ENCODE measurements at regions not wholly inside any gene's neighbourhood (a gene's known extent, or its start where the extent isn't known, plus 50 kb on each side); places are given as distances from the start of the nearest gene placed in this dataset.
"Not testable (repeated sequence)": the region's sequence is repeated elsewhere in the genome, so short reads cannot be mapped to it uniquely, and the experiment has no call there.

DNA sequence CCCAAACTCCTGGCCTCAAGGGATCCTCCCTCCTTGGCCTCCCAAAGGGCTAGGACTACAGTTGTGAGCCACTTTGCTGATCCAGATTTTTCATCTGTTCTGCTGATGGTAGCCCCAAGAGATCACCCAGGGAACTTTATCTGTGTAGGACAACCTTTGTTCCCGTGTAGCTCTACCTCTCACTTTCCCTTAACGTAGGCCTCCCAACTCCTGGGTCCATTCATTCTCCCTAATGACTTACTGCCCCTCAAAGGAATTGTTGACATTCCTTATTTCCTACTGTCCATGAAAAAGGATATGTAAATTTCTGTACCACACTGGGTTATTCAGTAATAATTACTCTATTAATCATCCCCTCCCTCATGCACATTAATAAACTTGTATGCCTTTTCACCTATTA lies 51.0 kb upstream of the PHF24 start:
- DNase-seq (ENCODE audit: low read depth): no peak

DNA sequence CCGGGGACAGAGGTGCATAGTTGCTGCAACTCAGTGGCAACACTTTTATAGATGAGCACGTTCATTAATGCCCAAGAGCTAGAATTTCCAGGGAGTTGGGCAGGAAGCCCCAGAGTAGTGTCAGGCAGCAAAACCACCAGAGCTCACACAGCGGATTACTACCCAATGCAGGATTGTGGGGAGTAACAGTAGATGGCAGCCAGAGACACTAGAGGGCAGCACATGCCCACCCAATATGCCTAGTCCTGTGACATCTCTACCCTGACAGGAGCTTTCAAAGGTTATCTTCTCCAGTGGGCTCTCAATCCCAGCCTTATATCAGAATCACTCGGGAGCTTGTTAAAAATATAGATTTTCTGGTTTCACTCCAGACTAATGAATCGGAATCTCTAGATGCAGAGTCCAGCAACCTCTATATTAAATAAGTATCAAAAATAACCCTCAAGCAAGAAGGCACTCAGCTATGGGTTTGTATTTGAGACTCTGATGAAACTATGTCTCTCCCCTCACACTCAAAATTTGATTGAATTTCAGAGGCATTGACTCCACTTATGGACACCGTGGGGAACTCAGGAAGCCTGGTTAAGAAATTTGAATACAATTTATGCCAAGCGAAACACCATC lies 58.4 kb upstream of the PHF24 start:
- DNase-seq (ENCODE audit: low read depth): peak; percentile 52

DNA sequence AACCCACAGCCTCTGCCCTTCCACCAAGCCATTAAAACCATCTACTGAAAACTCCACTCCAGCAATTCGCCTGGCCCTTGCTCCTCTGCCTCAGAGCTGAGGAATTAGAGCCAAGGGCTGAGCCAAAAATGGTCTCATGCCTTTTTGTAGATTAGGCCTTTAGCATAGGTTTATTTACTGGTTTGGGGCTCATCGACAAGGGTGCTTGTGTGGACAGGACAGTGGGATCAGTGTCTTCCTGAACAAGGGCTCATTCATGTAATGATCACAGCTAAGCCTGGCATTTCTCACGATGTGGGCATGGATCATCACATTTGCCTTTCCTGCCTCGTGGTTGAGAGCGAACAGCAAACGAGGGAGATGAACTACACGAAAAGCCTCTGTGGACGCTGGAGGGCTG lies 59.2 kb upstream of the PHF24 start:
- DNase-seq (ENCODE audit: low read depth): no peak

DNA sequence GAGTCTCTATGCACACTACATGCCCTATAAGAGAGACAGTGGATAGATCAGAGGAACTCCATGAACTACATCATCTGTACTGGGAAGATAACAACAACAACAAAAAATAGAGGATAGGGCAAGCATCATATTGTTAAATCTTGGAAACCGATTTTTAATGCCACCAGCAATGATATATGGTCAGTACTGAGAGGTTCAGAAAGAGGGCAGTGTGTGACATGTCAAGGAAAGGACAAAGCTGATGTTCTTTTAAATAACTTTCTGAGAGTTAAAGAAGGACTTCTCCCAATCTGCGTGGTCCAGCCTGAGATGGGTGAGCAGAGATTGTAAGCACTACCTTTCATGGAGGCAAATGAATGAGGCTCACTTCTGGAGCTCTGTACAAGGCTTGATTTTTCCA lies 62.0 kb upstream of the PHF24 start:
- no peak for DNase-seq (ENCODE audit: low read depth)

DNA sequence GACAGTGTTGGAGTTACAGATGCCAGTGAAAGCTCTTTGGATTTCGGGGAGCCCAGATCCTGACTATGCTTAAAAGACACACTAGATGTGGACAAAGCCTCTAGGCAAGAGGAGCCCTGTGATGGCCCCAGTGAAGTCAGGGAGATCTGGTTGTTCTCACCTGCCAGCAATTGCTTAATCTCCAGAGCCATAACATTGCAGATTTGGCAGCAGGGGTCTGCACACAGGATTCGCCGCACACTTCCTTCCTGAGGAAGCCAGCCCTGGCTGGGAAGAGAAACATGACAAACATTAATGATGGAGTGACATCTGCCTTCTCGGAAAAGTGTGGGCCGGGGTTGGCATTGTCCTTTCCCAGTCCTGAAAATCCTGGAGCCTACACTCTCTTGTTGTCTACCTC lies 65.2 kb upstream of the PHF24 start:
- DNase-seq (ENCODE audit: low read depth): no peak

DNA sequence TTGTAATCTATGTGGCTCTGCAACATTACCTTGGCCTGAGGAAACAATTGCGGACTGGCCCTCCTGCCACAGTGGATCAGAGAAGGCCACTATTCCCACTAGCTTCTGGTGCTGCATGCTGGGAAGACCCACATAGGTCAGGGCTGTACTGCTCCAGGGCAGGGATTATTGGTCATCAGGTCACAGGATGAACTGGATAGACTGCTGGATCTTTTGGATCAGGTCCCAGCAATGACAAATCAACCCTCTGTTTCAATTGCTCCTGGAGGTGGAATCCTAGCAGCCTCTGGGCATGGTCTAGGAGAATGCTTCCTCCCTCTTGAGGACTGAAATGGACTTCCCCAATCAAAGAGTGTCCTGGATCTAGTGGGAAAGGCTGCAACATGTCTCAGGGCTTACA lies 66.7 kb upstream of the PHF24 start:
- peak; percentile 6 for DNase-seq (ENCODE audit: low read depth)

DNA sequence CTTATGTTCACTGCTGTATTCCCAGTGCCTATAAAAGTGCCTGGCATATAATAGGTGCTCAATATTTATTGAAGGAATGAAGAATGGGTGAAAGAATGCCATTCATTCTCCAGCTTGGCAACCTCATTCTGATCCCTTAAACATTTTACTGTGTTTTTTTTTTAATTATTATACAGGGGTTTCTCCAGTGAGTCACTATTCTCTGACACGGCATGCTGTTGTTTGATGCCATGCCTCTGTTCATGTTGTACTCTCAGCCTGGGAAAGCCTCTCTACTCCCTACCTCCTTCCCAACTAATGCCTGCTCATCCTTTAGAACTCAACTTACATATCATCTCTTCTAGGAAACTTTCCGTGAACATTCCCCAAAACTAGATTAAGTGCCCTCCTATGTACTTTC lies 70.2 kb upstream of the PHF24 start:
- no peak for DNase-seq (ENCODE audit: low read depth)

DNA sequence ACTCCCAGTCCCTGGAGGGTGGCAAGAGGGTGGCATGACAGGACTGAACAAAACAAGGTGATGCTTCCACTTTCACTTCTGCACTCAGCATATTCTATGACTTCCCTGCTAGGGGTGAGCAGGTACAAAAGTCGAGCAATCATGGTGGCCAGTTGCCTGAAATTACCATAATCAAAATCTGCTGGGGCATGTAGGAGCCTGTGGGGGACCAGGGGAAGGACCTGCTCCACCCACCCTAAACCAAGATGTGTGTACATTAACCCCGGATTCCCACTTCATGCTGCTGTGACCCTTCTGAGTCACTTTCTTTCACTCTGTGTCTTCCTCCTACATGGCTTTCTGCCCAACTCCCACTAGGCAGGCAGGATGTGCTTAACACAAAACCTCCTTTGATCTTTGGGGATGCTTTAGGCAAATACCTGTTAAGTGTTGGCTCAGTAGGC lies 73.3 kb upstream of the PHF24 start:
- DNase-seq (ENCODE audit: low read depth): no peak

DNA sequence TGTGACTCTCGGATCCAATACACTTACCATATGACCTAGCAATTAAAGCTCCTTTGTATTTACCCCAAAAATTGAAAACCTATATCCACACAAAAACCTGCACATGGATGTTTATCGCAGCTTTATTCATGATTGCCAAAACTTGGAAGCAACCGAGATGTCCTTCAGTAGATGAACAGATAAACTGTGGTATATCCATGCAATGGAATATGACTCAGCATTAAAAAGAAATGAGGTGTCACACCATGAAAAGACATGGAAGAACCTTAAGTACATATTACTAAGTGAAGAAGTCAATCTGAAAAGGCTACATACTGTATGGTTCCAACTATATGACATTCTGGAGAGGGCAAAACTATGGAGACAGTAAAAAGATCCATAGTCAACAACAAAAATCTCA lies 82.0 kb upstream of the PHF24 start:
- DNase-seq (ENCODE audit: low read depth): no peak

DNA sequence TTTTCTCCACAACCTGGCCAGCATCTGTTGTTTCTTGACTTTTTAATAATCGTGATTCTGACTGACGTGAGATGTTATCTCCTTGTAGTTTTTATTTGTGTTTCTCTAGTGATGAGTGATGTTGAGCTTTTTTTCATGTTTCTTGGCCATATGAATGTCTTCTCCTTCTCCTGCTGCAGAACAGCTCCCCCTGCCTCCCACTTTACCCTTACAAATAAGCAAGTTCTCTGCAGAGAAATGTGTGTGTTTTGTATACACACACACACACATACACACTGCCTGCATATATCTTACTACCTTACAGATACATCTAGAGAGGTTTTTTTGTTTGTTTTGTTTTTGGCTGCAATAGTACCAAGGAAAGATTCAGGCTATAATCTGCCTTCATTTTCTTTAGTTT lies 88.7 kb upstream of the PHF24 start:
- peak; percentile 5 for DNase-seq (ENCODE audit: low read depth)

DNA sequence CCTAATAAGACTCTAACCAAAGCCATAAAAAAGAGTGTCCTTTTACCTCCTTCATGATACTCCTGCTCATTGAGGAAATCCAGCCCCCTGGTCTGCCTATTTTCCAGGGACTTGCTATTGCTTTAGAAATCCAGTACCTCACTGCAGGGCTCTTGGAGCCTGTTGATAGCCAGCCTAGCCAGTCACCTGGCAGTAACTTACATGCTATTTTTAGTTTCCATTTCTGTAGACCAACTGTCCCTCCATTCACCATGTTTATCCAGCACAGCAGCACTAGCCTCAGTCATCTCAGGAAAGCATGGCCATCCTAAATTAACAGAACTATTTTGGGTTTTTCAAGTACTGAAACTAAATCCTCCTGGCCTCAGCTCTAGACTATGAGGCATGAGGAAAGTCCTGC lies 91.5 kb upstream of the PHF24 start:
- no peak for DNase-seq (ENCODE audit: low read depth)

DNA sequence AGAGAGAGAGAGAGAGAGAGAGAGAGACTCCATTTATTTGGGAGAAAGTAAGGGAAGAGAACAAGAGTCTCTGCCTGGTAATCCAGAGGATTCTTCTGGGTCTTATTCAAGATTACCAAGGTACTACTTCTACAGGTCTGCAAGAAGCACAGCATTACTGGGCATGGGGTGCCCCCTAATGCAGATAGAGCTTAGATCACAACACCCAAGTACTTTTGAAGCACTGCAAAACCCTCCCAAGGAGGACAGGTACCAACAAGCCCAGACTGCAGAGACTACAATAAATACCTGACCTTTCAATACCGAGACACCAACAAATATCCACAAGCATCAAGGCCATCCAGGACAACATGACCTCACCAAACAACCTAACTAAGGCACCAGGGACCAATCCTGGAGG lies 94.7 kb upstream of the PHF24 start:
- no peak for DNase-seq (ENCODE audit: low read depth)

DNA sequence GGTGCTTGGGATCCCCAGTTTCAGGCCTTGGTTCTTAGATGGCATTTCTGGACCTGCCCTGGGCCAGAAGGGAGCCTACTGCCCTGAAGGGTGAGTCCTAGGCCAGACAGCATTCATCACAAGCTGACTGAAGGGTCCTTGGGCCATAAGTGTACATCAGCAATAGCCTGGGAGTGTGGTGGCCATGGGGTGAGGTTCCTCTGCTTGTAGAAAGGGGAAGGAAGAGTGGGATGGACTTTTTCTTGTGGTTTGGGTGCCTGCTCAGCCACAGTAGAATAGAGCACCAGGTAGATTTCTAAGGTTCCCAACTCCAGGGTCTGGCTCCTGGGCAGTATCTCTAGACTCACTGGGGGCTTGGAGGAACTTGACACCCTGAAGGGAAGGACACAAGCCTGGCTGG lies 95.2 kb upstream of the PHF24 start:
- DNase-seq (ENCODE audit: low read depth): no peak

DNA sequence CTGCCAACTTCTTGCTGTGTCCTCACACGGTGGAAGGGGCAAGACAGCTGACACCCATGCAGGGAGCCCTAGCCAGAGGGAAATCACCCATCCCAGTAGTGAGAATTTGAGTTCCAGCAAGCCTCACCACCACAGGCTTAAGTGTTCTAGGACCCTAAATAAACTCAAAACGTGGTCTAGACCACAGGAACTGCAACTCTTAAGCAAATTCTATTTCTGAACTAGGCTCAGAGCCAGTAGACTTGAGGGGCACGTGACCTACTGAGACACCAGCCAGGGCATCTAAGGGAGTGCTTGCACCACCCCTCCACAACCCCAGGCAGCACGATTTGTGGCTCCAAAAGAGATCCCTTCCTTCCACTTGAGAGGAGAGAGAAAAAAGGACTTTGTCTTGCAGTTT lies 96.0 kb upstream of the PHF24 start:
- no peak for DNase-seq (ENCODE audit: low read depth)

DNA sequence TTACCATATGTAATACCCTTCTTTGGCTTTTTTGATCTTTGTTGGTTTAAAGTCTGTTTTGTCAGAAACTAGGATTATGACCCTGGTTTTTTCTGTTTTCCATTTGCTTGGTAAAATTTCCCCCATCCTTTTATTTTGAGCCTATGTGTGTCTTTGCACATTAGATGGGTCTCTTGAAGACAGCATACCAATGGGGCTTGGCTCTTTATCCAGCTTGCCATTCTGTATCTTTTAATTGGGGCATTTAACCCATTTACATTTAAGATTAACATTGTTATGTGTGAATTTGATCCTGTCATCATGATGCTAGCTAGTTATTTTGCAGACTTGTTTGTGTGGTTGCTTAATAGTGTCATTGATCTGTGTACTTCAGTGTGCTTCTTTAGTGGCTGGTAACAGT lies 103.1 kb upstream of the PHF24 start:
- DNase-seq (ENCODE audit: low read depth): not testable (repeated sequence)

DNA sequence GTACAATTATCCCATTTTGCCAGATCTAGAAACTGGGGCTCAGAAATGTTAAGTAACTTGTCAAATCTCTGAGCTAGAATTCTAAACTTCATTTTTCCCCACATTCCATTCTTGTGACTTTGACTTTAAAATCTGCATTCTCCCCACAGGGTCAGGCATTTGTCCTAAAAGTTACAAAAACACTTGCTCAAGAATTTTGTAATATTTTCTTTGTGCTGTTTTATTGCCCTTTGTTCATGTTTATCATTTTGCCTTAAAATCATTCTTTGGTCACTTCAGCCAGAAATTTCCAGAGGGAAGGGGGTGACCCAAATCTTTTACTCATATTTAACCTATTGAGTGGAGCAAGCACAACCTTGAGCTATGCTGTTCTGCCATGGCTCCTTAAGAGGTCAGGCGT lies 120.1 kb upstream of the CCL21 start:
- DNase-seq (ENCODE audit: low read depth): no peak

DNA sequence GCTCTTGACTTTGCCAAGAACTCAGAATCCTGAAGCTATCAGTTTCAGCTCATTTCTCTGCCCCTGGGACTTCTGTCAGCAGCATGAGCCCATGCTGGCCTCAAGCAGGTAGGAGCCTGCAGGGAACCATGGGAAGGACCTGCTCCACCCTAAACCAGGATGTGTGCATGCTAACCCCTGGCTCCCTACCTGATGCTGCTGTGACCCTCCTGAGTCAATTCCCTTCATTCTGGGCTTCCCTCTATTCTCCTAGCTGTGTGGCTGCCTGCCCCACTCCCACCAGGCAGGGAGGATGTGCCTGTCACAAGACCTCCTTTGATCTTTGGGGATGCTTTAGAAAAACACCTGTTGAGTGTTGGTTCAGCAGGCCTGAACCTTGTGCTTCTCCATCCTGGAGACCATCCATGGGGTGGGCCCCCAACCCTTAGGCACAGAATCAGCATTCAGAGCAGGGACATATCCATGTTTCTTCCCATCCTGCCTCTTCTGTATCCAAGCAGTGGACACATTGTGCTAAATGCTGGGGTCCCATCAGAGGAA lies 117.1 kb upstream of the CCL21 start:
- no peak for DNase-seq (ENCODE audit: low read depth)

DNA sequence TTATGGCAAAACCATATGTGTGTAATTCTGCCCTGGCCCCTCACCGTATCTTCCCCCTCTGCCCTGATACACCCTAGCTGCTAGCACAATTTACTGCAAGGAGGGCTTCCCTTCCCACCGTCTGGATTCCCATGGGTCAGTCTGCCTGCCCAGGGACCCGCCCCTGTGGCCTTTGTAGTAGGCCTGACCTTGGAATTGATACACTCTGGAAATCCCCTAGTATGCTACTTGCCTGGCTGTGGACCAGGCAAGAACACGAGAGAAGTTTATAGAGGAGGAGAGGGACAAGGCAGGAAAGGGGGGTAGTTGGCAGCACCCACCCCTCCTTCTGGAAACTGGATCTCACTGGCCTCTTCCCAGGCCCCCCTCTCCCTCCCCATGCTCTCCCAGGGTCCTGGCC lies 115.8 kb upstream of the CCL21 start:
- DNase-seq (ENCODE audit: low read depth): no peak

DNA sequence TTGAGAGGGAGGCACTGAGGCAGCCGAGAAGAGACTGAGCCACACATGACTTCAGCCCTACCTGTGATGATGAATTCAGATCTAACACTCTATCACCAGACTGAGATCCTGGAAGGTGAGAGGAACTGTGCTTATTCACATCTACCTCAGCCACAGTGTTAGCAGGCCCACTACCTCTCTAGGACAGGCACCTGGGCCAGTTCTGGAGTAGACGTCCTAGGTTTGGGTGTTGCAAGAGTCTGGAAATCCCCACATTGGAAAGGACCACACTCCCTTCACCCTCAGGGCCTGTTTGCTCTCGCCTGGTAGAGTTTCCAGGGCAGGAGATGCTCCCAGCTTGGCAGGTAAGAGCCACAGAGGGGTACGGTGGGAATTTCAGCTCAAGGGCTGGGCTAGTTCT lies 113.8 kb upstream of the CCL21 start:
- DNase-seq (ENCODE audit: low read depth): no peak

DNA sequence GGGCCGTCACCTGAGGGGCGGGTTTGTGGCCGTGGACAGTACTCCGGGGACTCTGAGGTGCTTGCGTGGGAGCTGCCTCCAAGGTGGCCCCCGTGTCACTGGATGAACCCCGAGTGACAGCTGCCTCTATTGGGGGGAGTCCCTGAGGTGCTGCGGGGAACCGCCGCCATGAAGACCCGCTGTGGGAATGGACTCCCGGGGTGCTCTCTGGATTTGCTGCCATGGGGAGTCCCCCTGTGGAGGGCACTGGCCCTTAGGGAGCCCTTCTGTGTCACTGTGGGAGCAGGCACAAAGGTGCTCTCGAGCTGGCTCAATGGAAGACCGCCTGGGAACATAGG lies 100.2 kb upstream of the CCL21 start:
- no peak for DNase-seq (ENCODE audit: low read depth)

DNA sequence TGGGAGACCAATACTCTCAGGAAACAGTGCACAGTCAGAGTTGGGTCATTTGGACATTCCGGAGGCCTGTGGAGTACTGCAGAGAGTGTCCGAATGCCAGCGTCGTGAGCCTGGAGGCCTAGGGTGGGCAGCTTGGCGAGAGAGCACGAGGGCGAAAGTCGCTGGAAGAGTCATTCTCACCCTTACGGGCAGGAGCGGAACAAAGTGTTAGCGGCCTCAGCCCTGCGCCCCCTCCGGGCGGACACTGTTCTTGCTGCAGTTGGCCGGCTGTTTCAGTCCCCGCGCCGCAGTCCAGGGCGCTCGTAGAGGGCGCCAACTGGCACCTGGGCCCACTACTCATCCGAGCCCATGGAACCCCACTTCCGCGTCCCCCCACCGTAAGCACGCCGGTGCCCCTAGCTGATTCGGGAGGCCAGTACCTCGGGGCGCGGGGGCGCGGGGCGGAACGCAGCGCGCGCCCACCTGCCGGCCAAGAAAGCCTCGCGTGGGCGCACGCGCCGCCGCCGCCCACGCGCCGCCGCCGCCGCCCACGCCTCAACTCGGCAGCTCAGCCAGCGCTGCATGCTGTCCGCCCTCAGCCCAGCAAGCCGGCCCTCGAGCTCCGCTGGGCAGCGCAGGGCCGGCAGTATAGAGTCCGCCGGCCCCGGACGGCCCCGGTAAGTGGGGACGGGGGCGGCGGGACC lies 99.7 kb upstream of the CCL21 start:
- DNase-seq (ENCODE audit: low read depth): no peak

DNA sequence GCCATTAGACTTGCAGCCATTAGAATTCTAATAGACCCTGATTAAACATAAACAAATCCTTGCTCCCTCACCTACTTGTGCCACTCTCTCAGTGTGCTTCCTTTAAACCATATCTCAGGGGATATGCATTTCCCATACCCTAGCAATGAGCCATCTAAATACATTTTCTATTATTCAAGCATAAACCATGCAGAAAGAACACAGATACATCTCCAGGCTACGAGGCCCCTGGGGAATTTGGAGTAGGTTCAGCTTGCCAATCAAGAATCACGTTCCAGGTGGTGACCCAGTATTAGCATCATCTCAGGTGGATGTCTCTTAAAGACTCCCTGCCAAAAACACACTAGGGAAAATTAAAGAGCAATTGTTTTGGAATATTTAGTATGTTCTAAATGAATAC lies 93.0 kb upstream of the CCL21 start:
- no peak for DNase-seq (ENCODE audit: low read depth)

DNA sequence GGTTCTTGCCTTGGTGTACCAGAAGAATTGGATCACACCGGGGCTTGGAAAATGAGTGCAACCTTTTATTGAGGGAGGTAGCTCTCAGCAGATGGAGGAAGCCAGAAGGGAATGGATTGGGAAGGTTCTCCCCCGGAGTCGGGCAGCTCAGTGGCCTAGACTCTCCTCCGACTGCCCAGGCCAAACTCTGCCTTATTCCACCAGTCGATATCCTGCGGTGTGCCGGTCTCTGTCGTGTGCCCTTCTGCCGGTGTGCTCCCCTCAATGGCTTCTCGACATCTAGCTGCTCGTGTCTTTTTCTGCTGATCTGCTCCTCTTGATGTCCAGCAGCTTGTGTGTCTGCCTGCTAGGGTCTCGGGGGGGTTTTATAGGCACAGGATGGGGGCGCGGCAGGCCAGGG lies 87.4 kb upstream of the CCL21 start:
- DNase-seq (ENCODE audit: low read depth): no peak

DNA sequence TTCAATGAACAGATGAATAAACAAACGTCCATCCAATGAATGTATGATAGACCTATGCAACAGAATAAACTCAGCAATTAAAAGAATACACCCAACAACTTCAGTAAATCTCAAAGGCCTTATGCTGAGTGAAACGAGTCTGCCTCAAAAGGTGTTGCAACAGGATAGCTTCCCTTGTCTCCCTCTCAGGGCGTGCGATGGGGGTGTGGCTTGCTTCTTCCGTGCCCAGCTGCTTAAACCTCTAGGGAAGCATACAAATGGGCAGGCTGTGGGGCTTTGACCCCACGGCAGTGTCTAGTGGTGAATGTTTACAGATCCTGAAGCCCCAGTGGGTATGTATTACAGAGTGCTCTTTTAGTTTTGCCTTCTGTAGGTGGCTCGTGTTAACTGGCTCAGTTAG lies 87.0 kb upstream of the CCL21 start:
- DNase-seq (ENCODE audit: low read depth): no peak
